Inferior parietal cortex (tissue), 1 donor: ENCODE measurements at regions not wholly inside any gene's neighbourhood (a gene's known extent, or its start where the extent isn't known, plus 50 kb on each side); places are given as distances from the start of the nearest gene placed in this dataset.
A peak's percentile ranks its signal among the peaks of the same experiment; 100 is the strongest.

Experiments
- DNase-seq: peaks from one replicate; pipeline ENCODE4 v3.0.0-alpha.2; 2016; ENCODE audit errors: extremely low spot score

DNA sequence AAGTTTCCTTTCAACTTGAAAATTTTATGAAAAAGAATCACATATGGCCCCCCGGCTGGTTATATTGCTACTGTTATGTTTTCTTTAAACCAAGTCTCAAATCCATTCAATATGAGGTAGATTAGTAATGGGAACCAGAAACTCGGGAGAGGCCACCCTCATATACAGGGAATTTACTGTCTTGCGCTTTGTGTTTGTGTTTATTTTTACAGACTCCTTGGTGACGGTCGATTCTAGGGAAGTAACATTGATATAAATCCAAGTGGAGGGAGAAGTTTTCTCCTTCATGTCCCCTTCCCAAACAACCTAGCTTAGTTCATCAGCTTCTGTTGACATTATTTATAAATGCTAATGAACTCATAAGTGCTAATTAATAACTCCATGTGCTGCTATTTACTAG, 163.5 kb upstream of the LMO4 start:
- no peak for DNase-seq

- no peak for DNase-seq
These were observed 161.4 kb upstream of the LMO4 start for GRCh38 chr1:87167157-87167789.

DNA sequence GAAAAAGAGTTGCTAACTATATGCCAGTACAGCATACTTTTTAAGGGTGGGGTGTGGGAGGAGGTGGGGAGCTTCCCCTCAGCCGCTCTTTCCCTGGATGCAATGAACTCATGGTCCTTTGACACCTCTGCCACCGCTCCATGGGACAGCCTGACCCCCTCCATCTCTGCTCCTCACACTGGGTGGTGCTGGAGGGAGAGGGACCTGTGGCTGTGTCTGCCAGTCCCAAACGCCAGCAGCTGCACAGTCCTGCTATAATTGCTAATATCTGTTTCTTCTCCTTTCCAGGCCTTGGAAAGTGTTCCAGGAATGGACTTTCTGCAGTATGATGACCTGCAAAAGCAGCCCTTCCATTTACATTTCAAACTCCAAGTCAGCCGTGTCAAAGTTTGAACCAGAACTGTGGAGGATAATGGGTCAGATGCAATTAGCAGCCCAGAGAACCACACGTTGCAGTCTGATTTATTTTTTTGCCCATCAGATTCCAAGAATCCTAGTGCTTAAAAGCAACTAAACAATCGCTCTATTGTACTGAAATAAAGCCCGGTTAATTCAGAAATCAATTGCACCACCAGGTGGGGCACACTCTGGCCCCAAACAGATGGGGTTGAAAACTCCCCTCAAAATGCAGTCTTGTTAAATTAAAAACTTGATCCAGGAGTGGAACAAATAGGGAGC, 160.7 kb upstream of the LMO4 start:
- no peak for DNase-seq

GRCh38 chr1:87169263-87169910, 159.3 kb upstream of the LMO4 start:
- DNase-seq: no peak

DNA sequence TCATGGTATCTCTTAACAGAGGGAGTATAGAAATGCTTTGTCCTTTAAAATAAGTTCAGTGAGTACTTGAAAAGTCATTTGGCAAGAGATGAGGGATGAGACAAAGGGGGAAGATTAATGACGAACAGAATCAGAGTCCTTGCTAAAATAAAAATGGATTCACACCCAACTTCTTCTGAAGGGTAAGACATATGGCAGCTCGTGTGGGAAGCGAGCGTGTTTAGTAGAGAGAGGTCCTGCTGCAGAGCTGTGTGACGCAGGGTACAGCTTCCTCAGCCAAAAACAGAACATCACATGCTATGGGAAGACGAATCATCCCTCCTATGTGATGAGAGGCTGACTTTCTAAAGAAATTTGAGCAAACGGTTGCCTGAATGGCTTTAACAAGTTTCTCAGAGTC, 158.5 kb upstream of the LMO4 start:
- DNase-seq: no peak

- DNase-seq: no peak
These were observed 157.6 kb upstream of the LMO4 start for GRCh38 chr1:87170931-87171598.

DNA sequence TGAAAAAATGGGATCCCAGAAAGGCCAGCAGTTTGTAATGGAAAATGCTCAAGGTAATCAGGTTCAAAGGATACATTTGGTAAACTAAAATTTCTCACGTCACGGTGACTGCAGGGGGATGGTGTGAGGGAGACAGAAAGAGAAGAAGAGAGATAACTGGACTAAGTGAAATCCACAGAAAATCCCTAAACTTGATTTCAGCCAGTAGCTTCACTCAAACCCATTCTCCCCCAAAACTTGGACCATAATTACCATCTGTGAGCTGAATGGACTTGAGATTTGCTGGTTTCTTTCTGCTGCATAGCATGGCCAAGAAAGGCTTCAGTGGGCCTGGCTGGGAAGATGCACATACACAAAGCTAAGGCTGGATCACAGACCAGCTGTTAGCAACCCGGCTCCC, 155.4 kb upstream of the LMO4 start:
- no peak for DNase-seq

GRCh38 chr1:87174724-87175245, 153.9 kb upstream of the LMO4 start:
- DNase-seq: no peak

DNA sequence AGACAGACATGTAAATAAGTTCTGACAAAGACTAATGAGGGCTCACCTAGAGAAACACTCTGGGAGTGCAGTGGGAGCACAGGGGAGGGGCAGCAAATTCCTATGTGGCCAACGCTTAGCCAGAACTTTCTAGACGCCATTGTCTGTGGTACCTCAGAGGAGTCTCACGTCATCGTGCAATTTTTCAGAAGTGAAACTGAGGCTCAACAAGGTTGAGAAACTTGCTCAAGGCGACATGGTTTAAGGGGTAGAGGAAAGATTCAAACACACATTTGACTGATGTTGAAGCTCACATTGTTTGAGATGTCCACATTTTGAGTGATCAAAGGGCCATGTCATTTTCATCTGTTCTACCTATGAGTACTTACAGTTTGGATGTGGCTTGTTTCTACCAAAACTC, 152.6 kb upstream of the LMO4 start:
- DNase-seq: no peak

- DNase-seq: no peak
These were observed 152.2 kb upstream of the LMO4 start for GRCh38 chr1:87176514-87176913.

DNA sequence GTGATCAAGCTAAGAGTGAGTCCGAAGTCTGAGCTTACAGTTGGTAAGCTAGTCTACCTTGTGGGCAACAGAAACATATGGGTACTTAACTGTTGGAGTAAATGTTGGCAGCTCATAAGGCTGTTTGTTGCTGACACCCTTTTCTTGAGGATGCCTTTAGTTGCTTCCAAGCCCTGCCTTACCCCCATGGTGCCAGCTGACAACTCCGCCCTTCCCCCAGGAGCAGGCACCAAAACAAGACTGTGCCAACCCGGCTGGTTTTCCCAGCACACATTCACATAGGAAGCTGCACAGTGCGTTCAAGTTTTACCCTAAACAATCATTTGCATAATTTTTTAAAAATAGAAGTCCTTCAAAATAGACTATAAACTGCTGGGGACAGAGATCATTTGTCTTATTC, 150.2 kb upstream of the LMO4 start:
- peak; percentile 22 for DNase-seq

- DNase-seq: no peak
These were observed 149.4 kb upstream of the LMO4 start for GRCh38 chr1:87179076-87179810.

DNA sequence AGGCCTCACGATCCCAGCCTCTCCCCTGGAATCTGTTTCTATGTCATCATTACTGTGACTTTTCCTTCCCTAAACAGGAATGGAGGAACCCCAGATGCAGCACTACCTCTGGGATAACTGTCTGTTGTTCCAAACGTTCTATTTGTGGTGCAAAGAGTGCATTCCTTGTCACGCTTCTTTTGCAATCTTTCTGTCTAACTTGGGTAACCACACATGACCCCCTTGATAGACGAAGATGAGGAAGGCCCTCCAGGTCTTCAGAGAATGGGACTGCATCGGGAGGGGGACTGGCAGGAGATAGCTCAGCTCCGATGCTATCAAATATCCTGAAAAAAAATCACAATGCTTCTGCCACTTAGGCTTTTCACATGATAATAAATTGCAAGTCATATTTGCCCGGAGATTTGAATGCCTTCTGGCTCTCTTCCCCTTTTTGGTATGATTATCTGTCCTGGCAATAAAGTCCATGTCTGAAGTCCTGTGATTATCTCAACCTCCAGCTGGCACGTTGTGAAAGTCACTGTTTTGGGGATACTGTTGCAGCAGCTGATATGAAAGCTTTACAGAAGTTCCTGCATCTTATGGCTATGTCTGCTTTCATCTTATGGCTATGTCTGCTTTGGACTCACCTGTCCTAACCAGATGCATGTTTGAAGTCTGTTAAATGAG, 148.7 kb upstream of the LMO4 start:
- DNase-seq: no peak

GRCh38 chr1:87180682-87181081, 148.0 kb upstream of the LMO4 start:
- DNase-seq: no peak

DNA sequence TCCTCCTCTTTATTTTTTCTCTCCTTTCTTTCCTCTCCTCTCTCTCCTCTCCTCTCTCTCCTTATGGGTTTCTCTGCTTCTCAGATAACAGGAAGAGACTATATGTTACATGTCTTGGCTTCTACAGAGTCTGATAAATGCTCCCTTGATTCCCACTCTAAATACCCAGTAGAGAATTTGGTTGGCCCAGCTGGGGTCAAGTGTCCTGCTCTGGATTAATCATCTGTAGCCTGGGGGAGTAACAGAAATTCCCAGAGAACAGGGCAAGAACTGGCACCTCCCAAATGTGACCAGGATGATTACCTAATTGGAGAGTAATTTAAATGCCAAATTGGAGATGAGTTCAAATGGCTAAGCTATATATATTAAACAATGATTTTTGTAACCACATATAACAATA, 146.1 kb upstream of the LMO4 start:
- no peak for DNase-seq

DNA sequence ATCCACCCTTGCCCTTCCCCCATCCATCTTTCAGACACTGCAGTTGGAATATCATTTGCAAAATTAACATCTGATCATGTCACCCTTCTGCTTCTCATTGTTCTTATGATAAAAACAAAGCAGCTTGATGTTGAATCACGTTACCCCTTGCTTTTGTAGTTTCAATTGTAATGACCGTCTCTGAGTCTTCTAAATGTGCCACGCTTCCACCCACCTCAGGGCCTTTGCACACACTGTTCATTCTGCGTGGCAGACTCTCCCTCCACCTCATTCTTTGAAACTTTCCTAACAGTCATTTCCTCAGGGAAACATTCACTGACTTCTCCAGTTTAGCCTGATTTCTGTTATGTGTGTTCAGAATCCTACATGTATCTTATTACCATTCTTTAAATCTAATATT, 143.6 kb upstream of the LMO4 start:
- DNase-seq: no peak

DNA sequence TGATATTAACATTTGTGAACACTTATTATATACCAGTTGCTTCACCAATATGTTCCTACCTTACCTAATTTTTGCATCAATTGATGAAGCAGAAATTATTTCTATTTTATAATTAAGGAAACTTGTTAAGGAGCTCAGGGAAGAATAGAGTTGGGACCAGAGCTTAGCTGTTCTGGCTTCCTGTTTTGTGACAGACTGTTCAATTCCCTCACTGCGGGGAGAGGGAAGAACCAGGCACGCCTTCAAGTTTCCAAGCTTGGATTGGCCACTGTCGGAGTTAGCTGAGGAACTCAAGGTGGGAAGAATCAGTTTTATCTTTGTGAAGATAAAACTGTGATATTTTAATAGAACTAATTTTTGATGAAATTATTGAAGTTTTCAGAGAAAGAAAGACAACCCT, 142.3 kb upstream of the LMO4 start:
- no peak for DNase-seq

DNA sequence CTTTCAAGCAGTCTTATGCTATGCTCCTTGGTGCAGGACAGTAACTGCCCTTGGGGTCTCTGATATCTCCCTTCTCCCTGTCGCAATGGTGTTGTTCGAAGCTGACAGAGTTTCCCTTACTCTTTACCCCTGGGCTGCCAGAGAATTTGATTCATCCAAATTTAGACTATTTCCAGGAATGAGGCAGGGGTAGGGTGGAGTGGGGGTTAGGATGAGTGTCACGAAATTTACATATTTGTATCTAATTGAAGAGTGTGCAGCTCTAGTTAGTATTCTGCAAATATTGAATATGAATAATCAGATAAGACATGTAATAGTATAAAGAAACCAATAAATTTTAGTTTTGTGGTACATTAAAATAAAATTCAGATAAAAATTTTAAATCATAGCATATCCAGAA, 140.0 kb upstream of the LMO4 start:
- no peak for DNase-seq

- no peak for DNase-seq
These were observed 138.3 kb upstream of the LMO4 start for GRCh38 chr1:87190402-87190801.

DNA sequence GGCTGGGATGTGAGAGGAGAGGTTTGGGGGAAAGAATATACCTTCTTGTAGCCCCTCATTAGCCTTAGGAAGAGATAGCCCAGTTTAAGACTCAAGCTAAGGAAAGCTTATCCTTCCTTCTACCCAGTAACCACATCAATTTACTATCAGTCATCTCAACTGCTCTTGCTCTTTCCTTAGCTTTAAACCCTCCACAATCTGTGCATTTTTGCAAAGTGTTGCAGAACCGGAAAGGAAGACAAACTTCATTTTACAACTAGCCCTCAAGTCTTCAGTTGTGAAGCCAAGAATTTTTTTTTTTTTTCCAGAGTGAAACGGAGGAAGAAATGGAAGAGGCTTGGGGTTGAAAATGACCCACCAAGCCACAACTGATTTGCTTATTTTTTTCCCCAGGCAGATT, 137.0 kb upstream of the LMO4 start:
- DNase-seq: no peak

- no peak for DNase-seq
These were observed 134.4 kb upstream of the LMO4 start for GRCh38 chr1:87194271-87194774.
